Prostate gland (tissue), 2 donors: ENCODE measurements at regions not wholly inside any gene's neighbourhood (a gene's known extent, or its start where the extent isn't known, plus 50 kb on each side); places are given as distances from the start of the nearest gene placed in this dataset.
"Not testable (repeated sequence)": the region's sequence is repeated elsewhere in the genome, so short reads cannot be mapped to it uniquely, and the experiment has no call there.

Experiments used
- DNase-seq: peaks from one replicate; pipeline ENCODE4 v3.0.0-alpha.2; 2019; ENCODE audit warnings: low spot score
- H3K27ac ChIP-seq, 2 donors: fragments of 200-600 bp; sonication (generic); 2 replicates each; pipeline ENCODE4 v1.5.1; 2017 to 2019
- H3K27me3 ChIP-seq: fragments of 200-600 bp; sonication (generic); replicated peaks from 2 replicates; pipeline ENCODE4 v1.5.1; 2019; ENCODE audit not compliant: insufficient read depth
- H3K36me3 ChIP-seq, 2 donors: fragments of 200-600 bp; sonication (generic); 1 replicate in 1 of 2; 2 replicates in 1 of 2; pipeline versions ENCODE4 v1.5.1 to v1.8.1; 2017 to 2019
- H3K4me1 ChIP-seq: fragments of 200-600 bp; sonication (generic); replicated peaks from 2 replicates; pipeline ENCODE4 v1.5.1; 2019
- H3K4me3 ChIP-seq, 2 donors: fragments of 200-600 bp; sonication (generic); 2 replicates each; pipeline ENCODE4 v1.5.1; 2017 to 2019
- H3K9me3 ChIP-seq: fragments of 200-600 bp; sonication (generic); 2 replicates; pipeline ENCODE4 v1.5.1; 2017
- WGBS: methylation state at CpG from one replicate; pipeline ENCODE4 v1.1.5; 2018; 5-methylcytosine and 5-hydroxymethylcytosine counted together
- intact Hi-C: fragments of 100-400 bp; cut with DNase I; formaldehyde crosslinking; loops from one replicate; pipeline ENCODE4 v1.14.2; 2022

DNA sequence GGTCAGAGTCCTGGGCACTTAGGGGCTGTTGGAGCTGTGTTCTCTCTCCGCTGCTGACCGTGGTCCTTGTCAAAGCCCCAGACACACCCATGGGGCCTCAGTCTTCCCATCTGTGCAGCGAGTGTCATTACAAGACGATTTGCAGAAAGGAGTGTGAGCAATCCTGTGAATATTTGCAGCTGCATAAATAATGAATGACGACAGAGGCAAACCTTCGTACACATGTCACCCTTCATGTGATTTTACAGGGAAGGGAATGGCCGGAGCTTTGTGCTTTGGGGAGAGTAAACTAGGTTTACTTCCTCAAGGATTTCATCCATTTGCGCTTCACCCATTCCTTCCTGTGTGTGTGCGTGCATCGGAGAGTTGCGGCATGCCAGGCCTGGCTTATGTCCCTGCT is 370.8 kb upstream of the SOX1 start:
- intact Hi-C loops: not testable (repeated sequence)

DNA sequence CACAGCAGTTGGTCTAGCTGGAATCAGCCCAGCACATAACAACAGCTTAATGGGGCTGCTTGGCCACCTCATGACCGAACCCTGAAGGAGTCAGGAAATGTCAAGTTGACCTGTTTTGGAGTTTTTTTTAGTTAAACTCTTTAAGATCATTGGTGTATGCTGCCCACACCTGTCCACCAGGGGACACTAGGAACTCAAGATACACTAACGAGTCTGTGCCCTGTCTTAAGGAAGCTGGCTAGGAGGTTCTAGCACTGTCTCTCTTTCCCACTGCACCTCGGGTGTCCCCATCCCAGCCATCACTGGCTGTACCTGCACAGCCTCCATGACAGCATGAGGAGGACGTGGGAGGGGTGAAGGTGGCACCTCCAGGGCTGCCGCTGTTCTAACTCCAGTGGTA is 364.9 kb upstream of the SOX1 start:
- H3K36me3 ChIP-seq, H3K27ac ChIP-seq, H3K27me3 ChIP-seq, DNase-seq, H3K9me3 ChIP-seq, intact Hi-C loops, H3K4me1 ChIP-seq, H3K4me3 ChIP-seq: not testable (repeated sequence)
- no CpG with 5 or more reads among the region's 5 CpGs for WGBS

More for the DNA sequence above, 370.8 kb upstream of the SOX1 start:
- H3K36me3 ChIP-seq, H3K9me3 ChIP-seq, H3K4me1 ChIP-seq, DNase-seq, H3K27ac ChIP-seq, H3K4me3 ChIP-seq, H3K27me3 ChIP-seq: not testable (repeated sequence)
- WGBS: no CpG with 5 or more reads among the region's 11 CpGs
